Hypothalamus (tissue), 51 donors: ENCODE measurements at regions not wholly inside any gene's neighbourhood (a gene's known extent, or its start where the extent isn't known, plus 50 kb on each side); places are given as distances from the start of the nearest gene placed in this dataset.
"Not testable (repeated sequence)": the region's sequence is repeated elsewhere in the genome, so short reads cannot be mapped to it uniquely, and the experiment has no call there.

ENCODE experiments used
- DNase-seq, 51 donors: peaks; one replicate each; lab custom pipeline; 2025; lab: John Stamatoyannopoulos, UW

GRCh38 chr10:130261306-130261705 lies 125.1 kb downstream of the GLRX3 start:
- DNase-seq = no peak

- no peak for DNase-seq
Measured at GRCh38 chr10:130261766-130262165, 125.6 kb downstream of the GLRX3 start.

- no peak for DNase-seq
Measured at GRCh38 chr10:130263289-130263688, 127.1 kb downstream of the GLRX3 start.

- no peak for DNase-seq
Measured at GRCh38 chr10:130265542-130265941, 129.4 kb downstream of the GLRX3 start.

GRCh38 chr10:130282492-130283218 lies 146.5 kb downstream of the GLRX3 start:
- no peak for DNase-seq

- DNase-seq = no peak
Measured at GRCh38 chr10:130283219-130283545, 147.0 kb downstream of the GLRX3 start.

GRCh38 chr10:130295761-130296160 lies 159.6 kb downstream of the GLRX3 start:
- not testable (repeated sequence) for DNase-seq

- peak in 1 of 51 donors; percentile 11 for DNase-seq
Measured at GRCh38 chr10:130300608-130301020, 164.4 kb downstream of the GLRX3 start.

- peak in 4 of 51 donors; percentile 2 to 48 (median 24) for DNase-seq
Measured at GRCh38 chr10:130301021-130301892, 165.1 kb downstream of the GLRX3 start.

GRCh38 chr10:130326954-130327353 lies 190.8 kb downstream of the GLRX3 start:
- no peak for DNase-seq

- DNase-seq = no peak
Measured at GRCh38 chr10:130329792-130330191, 193.6 kb downstream of the GLRX3 start.

- no peak for DNase-seq
Measured at GRCh38 chr10:130333185-130333584, 197.0 kb downstream of the GLRX3 start.

GRCh38 chr10:130335336-130335735 lies 199.1 kb downstream of the GLRX3 start:
- DNase-seq = no peak

- no peak for DNase-seq
Measured at GRCh38 chr10:130336617-130337304, 200.6 kb downstream of the GLRX3 start.

GRCh38 chr10:130337305-130337640 lies 201.1 kb downstream of the GLRX3 start:
- no peak for DNase-seq

GRCh38 chr10:130337696-130338635 lies 201.8 kb downstream of the GLRX3 start:
- DNase-seq = no peak

GRCh38 chr10:130338636-130339024 lies 202.4 kb downstream of the GLRX3 start:
- DNase-seq = no peak

- no peak for DNase-seq
Measured at GRCh38 chr10:130339091-130339490, 202.9 kb downstream of the GLRX3 start.

- DNase-seq = no peak
Measured at GRCh38 chr10:130339911-130340310, 203.7 kb downstream of the GLRX3 start.

- DNase-seq = no peak
Measured at GRCh38 chr10:130340816-130341215, 204.6 kb downstream of the GLRX3 start.
